GM12878 (cell line): ENCODE measurements at regions not wholly inside any gene's neighbourhood (a gene's known extent, or its start where the extent isn't known, plus 50 kb on each side); places are given as distances from the start of the nearest gene placed in this dataset.

Experiments
- ATAC-seq: fragments of 200-7000 bp; cut with Tn5 transposase; 3 replicates; pipeline ENCODE4 v1.9.1; 2020; ENCODE audit warnings: mild to moderate bottlenecking, moderate library complexity
- BruUV-seq: library from RNA; stranded (reverse); fragments of 400-500 nt; replicated peaks from 2 replicates; lab custom pipeline; 2021; lab: Mats Ljungman, UMichigan
- CTCF ChIA-PET: fragments of 300-600 bp; sonication (Branson Sonifier 250); formaldehyde crosslinking; extraction: SDS; loops from one replicate; lab custom pipeline; 2021; ENCODE audit warnings: inconsistent platforms; lab: Yijun Ruan, JAX
- POLR2A ChIA-PET: fragments of 350-600 bp; formaldehyde crosslinking; extraction: SDS; loops from one replicate; lab custom pipeline; 2021; ENCODE audit warnings: inconsistent platforms; lab: Charles Lee
- RAD21 ChIA-PET: fragments of 300-600 bp; sonication (Branson Sonifier 250); formaldehyde crosslinking; loops from one replicate; lab custom pipeline; 2023; ENCODE audit warnings: antibody characterized with exemption; ENCODE audit not compliant: unreplicated experiment; lab: Charles Lee
- SMC1A ChIA-PET: fragments of 300-600 bp; sonication (Branson Sonifier 250); formaldehyde crosslinking; loops from one replicate; lab custom pipeline; 2023; ENCODE audit not compliant: unreplicated experiment, uncharacterized antibody; lab: Charles Lee
- DNase-seq: peaks from one replicate; pipeline ENCODE4 v3.0.0-alpha.2; 2011; ENCODE audit warnings: low read depth, low spot score
- FAIRE-seq: peaks from 3 replicates; lab custom pipeline; 2011; peaks lifted over from hg19 to GRCh38; lab: Jason Lieb, UNC
- H2AFZ ChIP-seq: 2 replicates; pipeline ENCODE4 v1.6.0; 2011; ENCODE audit warnings: low read depth, low read length, control low read depth; ENCODE audit not compliant: control insufficient read depth
- H3K27ac ChIP-seq: 2 replicates; pipeline ENCODE4 v1.5.1; 2011; ENCODE audit warnings: control low read depth; ENCODE audit not compliant: control insufficient read depth, insufficient read depth
- H3K27me3 ChIP-seq, 2 experiments: replicated peaks in 1 of 2; 2 replicates each; pipeline versions ENCODE4 v1.6.0 to v1.6.1; 2011; ENCODE audit warnings: low read length in 1 of 2; ENCODE audit not compliant: control insufficient read depth in 2 of 2, insufficient read depth in 2 of 2
- H3K36me3 ChIP-seq, 2 experiments: 2 replicates each; pipeline ENCODE4 v1.5.1; 2011; ENCODE audit warnings: low read length in 1 of 2; ENCODE audit not compliant: control insufficient read depth in 2 of 2, insufficient read depth in 2 of 2
- H3K4me1 ChIP-seq: 2 replicates; pipeline ENCODE4 v1.6.1; 2011; ENCODE audit warnings: mild to moderate bottlenecking, low read length, moderate library complexity, mixed read lengths; ENCODE audit not compliant: control insufficient read depth, insufficient read depth
- H3K4me2 ChIP-seq: 2 replicates; pipeline ENCODE4 v1.6.0; 2011; ENCODE audit warnings: control low read depth; ENCODE audit not compliant: control insufficient read depth, insufficient read depth
- H3K4me3 ChIP-seq: fragments of 200-600 bp; sonication (generic); 2 replicates; pipeline ENCODE4 v1.5.1; 2016
- H3K79me2 ChIP-seq: 2 replicates; pipeline ENCODE4 v1.6.0; 2011; ENCODE audit warnings: low read length; ENCODE audit not compliant: control insufficient read depth, insufficient read depth
- H3K9ac ChIP-seq: 2 replicates; pipeline ENCODE4 v1.8.0; 2011; ENCODE audit warnings: low read length, control low read depth, mixed read lengths; ENCODE audit not compliant: control insufficient read depth, insufficient read depth
- H3K9me3 ChIP-seq: replicated peaks from 3 replicates; pipeline ENCODE4 v1.5.1; 2011; ENCODE audit warnings: mild to moderate bottlenecking, low read length; ENCODE audit not compliant: control insufficient read depth, insufficient read depth
- H4K20me1 ChIP-seq: 2 replicates; pipeline ENCODE4 v1.6.0; 2011; ENCODE audit not compliant: control insufficient read depth, insufficient read depth
- BACH1 ChIP-seq: fragments of 450-650 bp; IDR thresholded peaks from 2 replicates; pipeline ENCODE4 v1.6.1; 2017; ENCODE audit warnings: mild to moderate bottlenecking, borderline replicate concordance
- CBX3 ChIP-seq: fragments of 200-600 bp; sonication (generic); IDR thresholded peaks from 2 replicates; pipeline ENCODE4 v1.6.1; 2016; ENCODE audit warnings: low read depth, borderline replicate concordance
- CREB1 ChIP-seq: IDR thresholded peaks from 2 replicates; pipeline ENCODE4 v1.6.1; 2012; ENCODE audit warnings: low read depth, mild to moderate bottlenecking, inconsistent platforms
- ESRRA ChIP-seq: IDR thresholded peaks from 2 replicates; pipeline ENCODE4 v1.6.1; 2012; ENCODE audit warnings: mild to moderate bottlenecking, low read length, improper control_type of control experiment
- NR2F1 ChIP-seq: fragments of 450-650 bp; conservative IDR thresholded peaks from 2 replicates; pipeline ENCODE4 v1.6.1; 2017; ENCODE audit warnings: mild to moderate bottlenecking
- PAX5 ChIP-seq: IDR thresholded peaks from 2 replicates; pipeline ENCODE4 v1.6.1; 2011; ENCODE audit warnings: low read depth, low read length, borderline replicate concordance
- RELA ChIP-seq: fragments of 450-650 bp; IDR thresholded peaks from 2 replicates; pipeline ENCODE4 v1.8.0; 2014; ENCODE audit warnings: borderline replicate concordance; ENCODE audit not compliant: partially characterized antibody
- STAT1 ChIP-seq: fragments of 450-650 bp; conservative IDR thresholded peaks from 2 replicates; pipeline ENCODE4 v1.6.1; 2014; ENCODE audit warnings: antibody characterized with exemption, mild to moderate bottlenecking
- TAF1 ChIP-seq: IDR thresholded peaks from 2 replicates; pipeline ENCODE4 v1.6.1; 2011; ENCODE audit warnings: mild to moderate bottlenecking, low read depth, low read length, borderline replicate concordance
- ZNF217 ChIP-seq: fragments of 450-650 bp; IDR thresholded peaks from 2 replicates; pipeline ENCODE4 v1.6.1; 2017; ENCODE audit warnings: antibody characterized with exemption, mild to moderate bottlenecking
- in situ Hi-C: fragments of 300-500 bp; cut with MboI; formaldehyde crosslinking; loops from 9 replicates; pipeline ENCODE4 v1.14.3; 2018; ENCODE audit warnings: mixed read lengths
- intact Hi-C: fragments of 100-400 bp; cut with micrococcal nuclease; formaldehyde crosslinking; loops from one replicate; pipeline ENCODE4 v1.14.2; 2022; ENCODE audit not compliant: unreplicated experiment
- TF ChIP-seq, protein P1 (sequence below): IDR thresholded peaks from 2 replicates; pipeline ENCODE4 v1.6.1; 2012; ENCODE audit warnings: low read length, inconsistent platforms
- TF ChIP-seq, protein P2 (sequence below): fragments of 450-650 bp; formaldehyde crosslinking; IDR thresholded peaks from 2 replicates; pipeline ENCODE4 v1.4.0; 2022; ENCODE audit warnings: mild to moderate bottlenecking, moderate library complexity
- TF ChIP-seq, protein P3 (sequence below): fragments of 450-650 bp; IDR thresholded peaks from 2 replicates; pipeline ENCODE4 v1.6.1; 2018; ENCODE audit warnings: mild to moderate bottlenecking, low read depth, moderate library complexity; ENCODE audit not compliant: partially characterized antibody

DNA sequence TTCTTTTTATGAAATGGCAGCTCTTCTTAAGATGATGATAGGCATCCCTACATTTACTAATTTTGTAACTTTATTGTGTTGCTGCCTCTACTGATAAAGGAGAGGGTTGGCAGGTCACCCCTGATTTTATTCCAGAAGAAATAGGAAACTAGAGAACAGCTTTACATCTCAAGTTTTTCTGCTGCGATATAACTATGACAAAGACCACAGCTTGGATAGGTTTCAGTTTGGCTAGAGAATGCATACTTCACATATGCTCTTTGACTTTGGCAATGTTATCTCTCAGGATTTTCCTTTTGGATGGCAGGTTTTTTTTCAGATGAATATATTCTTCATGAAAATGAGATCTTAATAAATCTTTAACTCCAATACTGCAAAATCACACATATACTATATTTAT is 395.3 kb upstream of the GOLIM4 start (continued):
- no peak for TF ChIP-seq BACH1
- TF ChIP-seq, protein P1, sequence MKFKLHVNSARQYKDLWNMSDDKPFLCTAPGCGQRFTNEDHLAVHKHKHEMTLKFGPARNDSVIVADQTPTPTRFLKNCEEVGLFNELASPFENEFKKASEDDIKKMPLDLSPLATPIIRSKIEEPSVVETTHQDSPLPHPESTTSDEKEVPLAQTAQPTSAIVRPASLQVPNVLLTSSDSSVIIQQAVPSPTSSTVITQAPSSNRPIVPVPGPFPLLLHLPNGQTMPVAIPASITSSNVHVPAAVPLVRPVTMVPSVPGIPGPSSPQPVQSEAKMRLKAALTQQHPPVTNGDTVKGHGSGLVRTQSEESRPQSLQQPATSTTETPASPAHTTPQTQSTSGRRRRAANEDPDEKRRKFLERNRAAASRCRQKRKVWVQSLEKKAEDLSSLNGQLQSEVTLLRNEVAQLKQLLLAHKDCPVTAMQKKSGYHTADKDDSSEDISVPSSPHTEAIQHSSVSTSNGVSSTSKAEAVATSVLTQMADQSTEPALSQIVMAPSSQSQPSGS, result no peak
- no peak for TF ChIP-seq NR2F1
- no peak for TF ChIP-seq TAF1
- TF ChIP-seq ESRRA, result no peak
- TF ChIP-seq RELA, result no peak
- no peak for TF ChIP-seq STAT1
- no peak for TF ChIP-seq CREB1
- TF ChIP-seq, protein P2, sequence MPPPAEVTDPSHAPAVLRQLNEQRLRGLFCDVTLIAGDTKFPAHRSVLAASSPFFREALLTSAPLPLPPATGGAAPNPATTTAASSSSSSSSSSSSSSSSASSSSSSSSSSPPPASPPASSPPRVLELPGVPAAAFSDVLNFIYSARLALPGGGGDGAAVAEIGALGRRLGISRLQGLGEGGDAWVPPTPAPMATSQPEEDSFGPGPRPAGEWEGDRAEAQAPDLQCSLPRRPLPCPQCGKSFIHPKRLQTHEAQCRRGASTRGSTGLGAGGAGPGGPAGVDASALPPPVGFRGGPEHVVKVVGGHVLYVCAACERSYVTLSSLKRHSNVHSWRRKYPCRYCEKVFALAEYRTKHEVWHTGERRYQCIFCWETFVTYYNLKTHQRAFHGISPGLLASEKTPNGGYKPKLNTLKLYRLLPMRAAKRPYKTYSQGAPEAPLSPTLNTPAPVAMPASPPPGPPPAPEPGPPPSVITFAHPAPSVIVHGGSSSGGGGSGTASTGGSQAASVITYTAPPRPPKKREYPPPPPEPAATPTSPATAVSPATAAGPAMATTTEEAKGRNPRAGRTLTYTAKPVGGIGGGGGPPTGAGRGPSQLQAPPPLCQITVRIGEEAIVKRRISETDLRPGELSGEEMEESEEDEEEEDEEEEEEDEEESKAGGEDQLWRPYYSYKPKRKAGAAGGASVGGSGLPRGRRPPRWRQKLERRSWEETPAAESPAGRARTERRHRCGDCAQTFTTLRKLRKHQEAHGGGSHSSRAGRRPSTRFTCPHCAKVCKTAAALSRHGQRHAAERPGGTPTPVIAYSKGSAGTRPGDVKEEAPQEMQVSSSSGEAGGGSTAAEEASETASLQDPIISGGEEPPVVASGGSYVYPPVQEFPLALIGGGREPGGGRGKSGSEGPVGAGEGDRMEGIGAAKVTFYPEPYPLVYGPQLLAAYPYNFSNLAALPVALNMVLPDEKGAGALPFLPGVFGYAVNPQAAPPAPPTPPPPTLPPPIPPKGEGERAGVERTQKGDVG (CRISPR knock-in tag), result no peak

DNA sequence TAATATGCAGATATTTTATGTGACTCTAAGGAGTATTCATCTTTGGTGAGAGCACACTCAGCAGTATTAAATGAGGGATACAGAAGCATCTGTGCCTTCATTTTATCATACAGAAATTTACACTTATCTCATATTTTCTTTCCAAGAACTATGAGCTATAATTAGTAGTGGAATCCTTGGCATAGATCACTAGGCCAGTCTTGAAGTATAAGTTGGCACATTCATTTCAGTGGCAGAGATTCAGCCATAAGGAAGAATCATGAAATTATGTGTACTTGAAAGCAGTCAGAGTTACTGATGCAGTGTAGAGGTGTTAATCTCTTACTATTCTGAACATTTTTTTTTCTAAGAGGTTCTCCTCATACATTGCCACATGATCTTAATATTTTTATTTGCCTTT is 393.6 kb upstream of the GOLIM4 start:
- ATAC-seq (no peak), FAIRE-seq (no peak), DNase-seq (no peak)
- Histone ChIP-seq H3K36me3 (no peaks in the 10 kb centered on the region), H3K4me3 (no peak overlapping the region), H3K9ac (no peak overlapping the region), H3K4me1 (no peaks in the 10 kb centered on the region), H3K27me3 (no peaks in the 10 kb centered on the region; a peak in 1 of 4 replicates), H3K27ac (no peak overlapping the region), H2AFZ (no peak overlapping the region), H3K9me3 (no peaks in the 10 kb centered on the region), H3K79me2 (no peaks in the 10 kb centered on the region), H3K4me2 (no peak overlapping the region), H4K20me1 (no peaks in the 10 kb centered on the region)
- in situ Hi-C loops (no loop called here), intact Hi-C loops (no loop called here)
- ChIA-PET RAD21 (no interaction called here), SMC1A (interaction anchor here (0.6 to 3.1 kb wide), 2 partner anchors 10 to 164 kb away, joined by 3 to 11 read pairs; no protein-coding TSS in a partner anchor), POLR2A (no interaction called here), CTCF (no interaction called here)
- BruUV-seq, result no TSS peak
- TF ChIP-seq ZNF217 (no peak), CBX3 (no peak), PAX5 (no peak)
- TF ChIP-seq, protein P3, sequence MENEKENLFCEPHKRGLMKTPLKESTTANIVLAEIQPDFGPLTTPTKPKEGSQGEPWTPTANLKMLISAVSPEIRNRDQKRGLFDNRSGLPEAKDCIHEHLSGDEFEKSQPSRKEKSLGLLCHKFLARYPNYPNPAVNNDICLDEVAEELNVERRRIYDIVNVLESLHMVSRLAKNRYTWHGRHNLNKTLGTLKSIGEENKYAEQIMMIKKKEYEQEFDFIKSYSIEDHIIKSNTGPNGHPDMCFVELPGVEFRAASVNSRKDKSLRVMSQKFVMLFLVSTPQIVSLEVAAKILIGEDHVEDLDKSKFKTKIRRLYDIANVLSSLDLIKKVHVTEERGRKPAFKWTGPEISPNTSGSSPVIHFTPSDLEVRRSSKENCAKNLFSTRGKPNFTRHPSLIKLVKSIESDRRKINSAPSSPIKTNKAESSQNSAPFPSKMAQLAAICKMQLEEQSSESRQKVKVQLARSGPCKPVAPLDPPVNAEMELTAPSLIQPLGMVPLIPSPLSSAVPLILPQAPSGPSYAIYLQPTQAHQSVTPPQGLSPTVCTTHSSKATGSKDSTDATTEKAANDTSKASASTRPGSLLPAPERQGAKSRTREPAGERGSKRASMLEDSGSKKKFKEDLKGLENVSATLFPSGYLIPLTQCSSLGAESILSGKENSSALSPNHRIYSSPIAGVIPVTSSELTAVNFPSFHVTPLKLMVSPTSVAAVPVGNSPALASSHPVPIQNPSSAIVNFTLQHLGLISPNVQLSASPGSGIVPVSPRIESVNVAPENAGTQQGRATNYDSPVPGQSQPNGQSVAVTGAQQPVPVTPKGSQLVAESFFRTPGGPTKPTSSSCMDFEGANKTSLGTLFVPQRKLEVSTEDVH, result no peak
- TF ChIP-seq, protein P2 (CRISPR knock-in tag), result no peak
